ENCODE measurements at regions not wholly inside any gene's neighbourhood (a gene's known extent, or its start where the extent isn't known, plus 50 kb on each side); places are given as distances from the start of the nearest gene placed in this dataset.

- no peak overlapping the region for H3K27ac Mint-ChIP-seq
- TF ChIP-seq CTCF (IDR thresholded peaks at IDR 0.05): no peak
- no peaks in the 10 kb centered on the region for H3K36me3 Mint-ChIP-seq (ENCODE audit: low read depth)
- DNase-seq (peak; percentile 15), ATAC-seq (no peak)
- no peaks in the 10 kb centered on the region for H3K27me3 Mint-ChIP-seq
- no peaks in the 10 kb centered on the region for H3K4me1 Mint-ChIP-seq (ENCODE audit: low read depth)
- CTCF ChIA-PET: interaction anchor here (0.6 kb wide), 1 partner anchor 287 kb away, joined by 3 read pairs; no protein-coding TSS in a partner anchor
- intact Hi-C loops (cut with micrococcal nuclease): no loop called here
- H3K9me3 Mint-ChIP-seq: peaks cover 4% of the 10 kb centered on the region
- H3K4me3 Mint-ChIP-seq: no peak overlapping the region
- POLR2A ChIA-PET: no interaction called here
These were observed 1169.5 kb upstream of the PABPC4L start for GRCh38 chr4:135371137-135371536.

GRCh38 chr4:135368831-135369230, 1167.2 kb upstream of the PABPC4L start:
- CTCF ChIA-PET: no interaction called here

GRCh38 chr4:135365065-135365464, 1163.5 kb upstream of the PABPC4L start:
- DNase-seq (no peak), ATAC-seq (no peak)
- Mint-ChIP-seq H3K4me1 (ENCODE audit: low read depth) (no peaks in the 10 kb centered on the region), H3K27me3 (no peaks in the 10 kb centered on the region), H3K9me3 (peaks cover 1% of the 10 kb centered on the region), H3K4me3 (no peak overlapping the region), H3K27ac (no peak overlapping the region), H3K36me3 (ENCODE audit: low read depth) (no peaks in the 10 kb centered on the region)
- intact Hi-C loops (cut with micrococcal nuclease): no loop called here
- ChIA-PET POLR2A (no interaction called here), CTCF (no interaction called here)
- TF ChIP-seq CTCF (IDR thresholded peaks at IDR 0.05): no peak

More at GRCh38 chr4:135368831-135369230, 1167.2 kb upstream of the PABPC4L start:
- POLR2A ChIA-PET: no interaction called here
- Mint-ChIP-seq H3K4me1 (ENCODE audit: low read depth) (no peaks in the 10 kb centered on the region), H3K27me3 (no peaks in the 10 kb centered on the region), H3K27ac (no peak overlapping the region), H3K9me3 (peaks cover 4% of the 10 kb centered on the region), H3K36me3 (ENCODE audit: low read depth) (no peaks in the 10 kb centered on the region), H3K4me3 (no peak overlapping the region)
- TF ChIP-seq CTCF (IDR thresholded peaks at IDR 0.05): no peak
- DNase-seq (no peak), ATAC-seq (no peak)
- intact Hi-C loops (cut with micrococcal nuclease): no loop called here

GRCh38 chr4:135359128-135359527, 1157.5 kb upstream of the PABPC4L start:
- intact Hi-C loops (cut with micrococcal nuclease): no loop called here
- no peaks in the 10 kb centered on the region for H3K4me1 Mint-ChIP-seq (ENCODE audit: low read depth)
- no peak overlapping the region for H3K27ac Mint-ChIP-seq
- peaks cover 5% of the 10 kb centered on the region for H3K9me3 Mint-ChIP-seq
- ChIA-PET CTCF (no interaction called here), POLR2A (no interaction called here)
- TF ChIP-seq CTCF (IDR thresholded peaks at IDR 0.05): no peak
- no peak overlapping the region for H3K4me3 Mint-ChIP-seq
- H3K27me3 Mint-ChIP-seq: no peaks in the 10 kb centered on the region
- ATAC-seq (no peak), DNase-seq (no peak)
- no peaks in the 10 kb centered on the region for H3K36me3 Mint-ChIP-seq (ENCODE audit: low read depth)

GRCh38 chr4:135357091-135357490, 1155.5 kb upstream of the PABPC4L start:
- H3K9me3 Mint-ChIP-seq: peaks cover 6% of the 10 kb centered on the region
- DNase-seq: no peak
- no peaks in the 10 kb centered on the region for H3K4me1 Mint-ChIP-seq (ENCODE audit: low read depth)
- no peaks in the 10 kb centered on the region for H3K27me3 Mint-ChIP-seq
- no peak for ATAC-seq
- ChIA-PET CTCF (no interaction called here), POLR2A (no interaction called here)
- H3K36me3 Mint-ChIP-seq (ENCODE audit: low read depth): no peaks in the 10 kb centered on the region
- H3K27ac Mint-ChIP-seq: no peak overlapping the region
- intact Hi-C loops (cut with micrococcal nuclease): no loop called here
- no peak overlapping the region for H3K4me3 Mint-ChIP-seq
- no peak for TF ChIP-seq CTCF (IDR thresholded peaks at IDR 0.05)

Data from activated CD8-positive, alpha-beta T cell treated with anti-CD3 and anti-CD28 coated beads for 36 hours (primary cell).